ENCODE measurements at regions not wholly inside any gene's neighbourhood (a gene's known extent, or its start where the extent isn't known, plus 50 kb on each side); places are given as distances from the start of the nearest gene placed in this dataset.

- TF ChIP-seq, protein P1, sequence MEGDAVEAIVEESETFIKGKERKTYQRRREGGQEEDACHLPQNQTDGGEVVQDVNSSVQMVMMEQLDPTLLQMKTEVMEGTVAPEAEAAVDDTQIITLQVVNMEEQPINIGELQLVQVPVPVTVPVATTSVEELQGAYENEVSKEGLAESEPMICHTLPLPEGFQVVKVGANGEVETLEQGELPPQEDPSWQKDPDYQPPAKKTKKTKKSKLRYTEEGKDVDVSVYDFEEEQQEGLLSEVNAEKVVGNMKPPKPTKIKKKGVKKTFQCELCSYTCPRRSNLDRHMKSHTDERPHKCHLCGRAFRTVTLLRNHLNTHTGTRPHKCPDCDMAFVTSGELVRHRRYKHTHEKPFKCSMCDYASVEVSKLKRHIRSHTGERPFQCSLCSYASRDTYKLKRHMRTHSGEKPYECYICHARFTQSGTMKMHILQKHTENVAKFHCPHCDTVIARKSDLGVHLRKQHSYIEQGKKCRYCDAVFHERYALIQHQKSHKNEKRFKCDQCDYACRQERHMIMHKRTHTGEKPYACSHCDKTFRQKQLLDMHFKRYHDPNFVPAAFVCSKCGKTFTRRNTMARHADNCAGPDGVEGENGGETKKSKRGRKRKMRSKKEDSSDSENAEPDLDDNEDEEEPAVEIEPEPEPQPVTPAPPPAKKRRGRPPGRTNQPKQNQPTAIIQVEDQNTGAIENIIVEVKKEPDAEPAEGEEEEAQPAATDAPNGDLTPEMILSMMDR (IDR thresholded peaks at IDR 0.05; ENCODE audit: insufficient read depth, low read depth, low read length): no peak
- no peak for DNase-seq (ENCODE audit: low read depth)
- Histone ChIP-seq H3K4me3 (ENCODE audit: low read depth, low read length) (no peak overlapping the region), H3K36me3 (ENCODE audit: control insufficient read depth, insufficient read depth, low read length) (no peaks in the 10 kb centered on the region), H3K27me3 (ENCODE audit: control insufficient read depth, insufficient read depth, low read length) (no peaks in the 10 kb centered on the region)
- ChIA-PET CTCF (no interaction called here), POLR2A (no interaction called here)
These were observed 496.5 kb downstream of the TOX3 start for GRCh38 chr16:52050418-52050817.

DNA sequence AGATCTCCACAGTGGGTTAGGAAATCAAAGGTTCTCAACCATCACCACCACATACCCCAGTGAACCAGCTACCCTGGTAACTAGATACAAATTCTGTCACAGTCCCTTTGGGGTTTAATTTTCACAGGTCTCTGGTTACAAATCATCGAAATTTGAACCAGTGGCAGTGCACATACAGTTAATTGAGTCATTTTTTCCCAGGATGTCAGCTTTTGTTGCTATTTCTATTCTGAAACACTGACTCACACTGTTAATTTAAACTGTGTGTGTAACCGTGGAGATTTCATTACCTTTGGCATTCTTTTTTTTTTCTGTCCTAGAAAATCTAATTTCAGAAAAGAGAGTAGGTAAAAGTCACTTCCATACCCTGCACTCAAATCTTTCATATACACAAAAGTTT is 511.5 kb downstream of the TOX3 start:
- Histone ChIP-seq H3K27me3 (ENCODE audit: control insufficient read depth, insufficient read depth, low read length) (no peaks in the 10 kb centered on the region), H3K4me3 (ENCODE audit: low read depth, low read length) (no peak overlapping the region), H3K36me3 (ENCODE audit: control insufficient read depth, insufficient read depth, low read length) (no peaks in the 10 kb centered on the region)
- POLR2A ChIA-PET: no interaction called here
- no peak for DNase-seq (ENCODE audit: low read depth)
- CTCF ChIA-PET: no interaction called here
- TF ChIP-seq, protein P1 (IDR thresholded peaks at IDR 0.05; ENCODE audit: insufficient read depth, low read depth, low read length): no peak

DNA sequence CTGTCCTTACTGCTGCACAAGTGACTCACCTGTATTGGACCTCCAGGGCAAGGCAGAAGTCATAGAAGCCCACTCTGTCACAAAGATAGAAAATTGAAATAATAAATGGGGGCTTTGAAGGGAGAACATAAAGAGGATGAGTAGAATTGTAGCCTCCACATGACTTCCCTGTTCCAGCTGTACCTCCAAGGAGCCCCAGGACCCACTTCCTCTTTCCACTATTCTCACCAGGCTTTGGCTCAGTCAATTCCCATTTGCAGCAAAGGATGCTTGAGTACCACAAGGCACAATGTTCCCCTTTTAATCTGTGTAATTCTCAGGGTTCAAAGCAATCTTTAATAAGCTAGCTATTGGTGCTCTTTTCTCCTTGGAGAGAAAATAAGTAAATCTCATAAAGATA is 512.1 kb downstream of the TOX3 start:
- no peaks in the 10 kb centered on the region for H3K36me3 ChIP-seq (ENCODE audit: control insufficient read depth, insufficient read depth, low read length)
- DNase-seq (ENCODE audit: low read depth): no peak
- no peaks in the 10 kb centered on the region for H3K27me3 ChIP-seq (ENCODE audit: control insufficient read depth, insufficient read depth, low read length)
- TF ChIP-seq, protein P1 (IDR thresholded peaks at IDR 0.05; ENCODE audit: insufficient read depth, low read depth, low read length): no peak
- H3K4me3 ChIP-seq (ENCODE audit: low read depth, low read length): no peak overlapping the region
- POLR2A ChIA-PET: no interaction called here
- CTCF ChIA-PET: no interaction called here

DNA sequence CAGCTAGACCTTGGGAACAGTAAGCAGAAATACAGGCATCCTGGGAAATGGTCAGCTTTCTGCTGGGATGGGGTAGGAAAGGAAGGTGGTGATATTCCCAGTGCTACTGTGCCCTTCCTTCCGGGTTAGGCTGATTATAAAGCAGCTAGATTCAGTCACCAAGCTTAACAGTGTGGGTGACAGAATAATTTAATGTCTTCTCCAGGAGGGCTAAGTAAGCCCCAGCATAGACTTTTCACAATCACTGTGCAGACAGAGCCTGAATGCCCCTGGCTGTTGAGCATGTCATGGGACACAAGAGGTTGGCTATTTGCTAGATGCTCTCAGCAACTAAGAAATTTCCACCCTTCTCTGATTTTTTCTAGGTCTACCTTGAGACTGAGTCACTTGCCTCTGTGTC is 513.0 kb downstream of the TOX3 start:
- ChIA-PET POLR2A (no interaction called here), CTCF (no interaction called here)
- H3K27me3 ChIP-seq (ENCODE audit: control insufficient read depth, insufficient read depth, low read length): no peaks in the 10 kb centered on the region
- TF ChIP-seq, protein P1 (IDR thresholded peaks at IDR 0.05; ENCODE audit: insufficient read depth, low read depth, low read length): no peak
- no peak for DNase-seq (ENCODE audit: low read depth)
- no peak overlapping the region for H3K4me3 ChIP-seq (ENCODE audit: low read depth, low read length)
- H3K36me3 ChIP-seq (ENCODE audit: control insufficient read depth, insufficient read depth, low read length): no peaks in the 10 kb centered on the region

DNA sequence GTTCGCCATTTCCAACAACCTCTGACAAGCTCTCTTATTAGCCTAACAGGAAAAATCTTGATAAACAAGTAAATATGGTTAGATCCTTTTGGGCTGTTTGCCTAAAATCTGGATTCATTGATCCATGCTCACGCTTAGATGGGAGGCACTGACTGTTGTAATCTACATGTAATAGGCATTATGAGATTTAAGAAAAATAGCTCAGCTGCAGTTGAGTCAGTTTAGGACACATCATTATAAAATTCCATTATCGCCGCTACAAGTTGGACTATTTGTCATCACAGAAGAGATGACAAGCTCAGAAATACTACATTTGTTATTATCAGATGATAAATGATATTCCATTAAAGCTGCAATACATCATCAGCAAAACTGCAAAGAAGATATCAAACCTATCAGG is 524.0 kb downstream of the TOX3 start:
- ChIA-PET CTCF (no interaction called here), POLR2A (no interaction called here)
- Histone ChIP-seq H3K4me3 (ENCODE audit: low read depth, low read length) (no peak overlapping the region), H3K36me3 (ENCODE audit: control insufficient read depth, insufficient read depth, low read length) (no peaks in the 10 kb centered on the region), H3K27me3 (ENCODE audit: control insufficient read depth, insufficient read depth, low read length) (no peaks in the 10 kb centered on the region)
- no peak for DNase-seq (ENCODE audit: low read depth)
- TF ChIP-seq, protein P1 (IDR thresholded peaks at IDR 0.05; ENCODE audit: insufficient read depth, low read depth, low read length): no peak

Data from BJ (cell line).